Loucy (cell line): ENCODE measurements at regions not wholly inside any gene's neighbourhood (a gene's known extent, or its start where the extent isn't known, plus 50 kb on each side); places are given as distances from the start of the nearest gene placed in this dataset.
"Not testable (repeated sequence)": the region's sequence is repeated elsewhere in the genome, so short reads cannot be mapped to it uniquely, and the experiment has no call there.

Experiments
- H2AFZ ChIP-seq: fragments of 200-600 bp; sonication (generic); 2 replicates; pipeline ENCODE4 v1.6.0; 2016; ENCODE audit warnings: antibody characterized with exemption, mild to moderate bottlenecking, low read length, moderate library complexity
- H3F3A ChIP-seq: fragments of 200-600 bp; 2 replicates; pipeline ENCODE4 v1.6.0; 2016; ENCODE audit warnings: antibody characterized with exemption, low read depth, mild to moderate bottlenecking
- H3K27me3 ChIP-seq: fragments of 200-600 bp; sonication (generic); 2 replicates; pipeline ENCODE4 v1.6.1; 2014; ENCODE audit warnings: low read length, mild to moderate bottlenecking; ENCODE audit not compliant: insufficient read depth, poor library complexity, severe bottlenecking
- H3K36me3 ChIP-seq: fragments of 200-600 bp; sonication (generic); 2 replicates; pipeline ENCODE4 v1.6.1; 2016; ENCODE audit warnings: low read length; ENCODE audit not compliant: insufficient read depth
- H3K4me1 ChIP-seq: fragments of 200-600 bp; sonication (generic); 2 replicates; pipeline ENCODE4 v1.5.1; 2014; ENCODE audit warnings: low read length, mild to moderate bottlenecking; ENCODE audit not compliant: insufficient read depth, poor library complexity, severe bottlenecking
- H3K4me2 ChIP-seq: fragments of 200-600 bp; sonication (generic); 2 replicates; pipeline ENCODE4 v1.6.0; 2014; ENCODE audit warnings: antibody characterized with exemption, low read length, low read depth, mild to moderate bottlenecking; ENCODE audit not compliant: poor library complexity, severe bottlenecking
- H3K4me3 ChIP-seq: fragments of 200-600 bp; sonication (generic); 2 replicates; pipeline ENCODE4 v1.5.1; 2014; ENCODE audit warnings: low read length, mild to moderate bottlenecking, mixed read lengths; ENCODE audit not compliant: poor library complexity, severe bottlenecking
- H3K79me2 ChIP-seq: fragments of 200-600 bp; sonication (generic); 2 replicates; pipeline ENCODE4 v1.6.1; 2014; ENCODE audit warnings: low read length; ENCODE audit not compliant: insufficient read depth
- H3K9ac ChIP-seq: fragments of 200-600 bp; sonication (generic); 2 replicates; pipeline ENCODE4 v1.6.0; 2014; ENCODE audit warnings: mild to moderate bottlenecking, low read depth, low read length, moderate library complexity; ENCODE audit not compliant: poor library complexity, severe bottlenecking
- H3K9me2 ChIP-seq: fragments of 200-600 bp; sonication (generic); replicated peaks from 2 replicates; pipeline ENCODE4 v1.6.1; 2016; ENCODE audit warnings: low read depth, low read length, mixed read lengths
- H3K9me3 ChIP-seq: fragments of 200-600 bp; sonication (generic); 2 replicates; pipeline ENCODE4 v1.6.1; 2014; ENCODE audit warnings: mild to moderate bottlenecking, antibody characterized with exemption, low read length, low read depth; ENCODE audit not compliant: insufficient read depth
- H4K20me1 ChIP-seq: fragments of 200-600 bp; sonication (generic); 2 replicates; pipeline ENCODE4 v1.6.0; 2014; ENCODE audit warnings: antibody characterized with exemption, low read length, mild to moderate bottlenecking; ENCODE audit not compliant: insufficient read depth, poor library complexity, severe bottlenecking
- CTCF ChIP-seq: fragments of 200-600 bp; sonication (generic); conservative IDR thresholded peaks from 2 replicates; pipeline ENCODE4 v1.5.1; 2014; ENCODE audit warnings: mild to moderate bottlenecking, antibody characterized with exemption, low read length
- EZH2phosphoT487 ChIP-seq: fragments of 200-600 bp; IDR thresholded peaks from 2 replicates; pipeline ENCODE4 v1.6.1; 2018; ENCODE audit warnings: antibody characterized with exemption, mild to moderate bottlenecking, moderate library complexity, borderline replicate concordance

GRCh38 chr1:79896140-79896539 lies 889.6 kb upstream of the ADGRL4 start:
- no peaks in the 10 kb centered on the region for H3F3A ChIP-seq
- TF ChIP-seq CTCF, result no peak
- no peak for TF ChIP-seq EZH2phosphoT487

GRCh38 chr1:79895573-79895972 lies 889.0 kb upstream of the ADGRL4 start:
- no peak overlapping the region for H3K4me2 ChIP-seq
- H3K4me1 ChIP-seq, result no peaks in the 10 kb centered on the region
- TF ChIP-seq EZH2phosphoT487 (no peak), CTCF (no peak)
- H4K20me1 ChIP-seq, result no peaks in the 10 kb centered on the region
- H3K4me3 ChIP-seq, result no peak overlapping the region
- no peaks in the 10 kb centered on the region for H3K36me3 ChIP-seq
- no peaks in the 10 kb centered on the region for H3K27me3 ChIP-seq
- no peak overlapping the region for H3K9ac ChIP-seq
- H3K9me2 ChIP-seq, result no peaks in the 10 kb centered on the region
- no peak overlapping the region for H2AFZ ChIP-seq
- H3K9me3 ChIP-seq, result no peaks in the 10 kb centered on the region
- H3F3A ChIP-seq, result no peaks in the 10 kb centered on the region
- H3K79me2 ChIP-seq, result no peaks in the 10 kb centered on the region

More at GRCh38 chr1:79896140-79896539, 889.6 kb upstream of the ADGRL4 start:
- Histone ChIP-seq H3K9me2 (no peaks in the 10 kb centered on the region), H2AFZ (no peak overlapping the region), H3K27me3 (no peaks in the 10 kb centered on the region), H4K20me1 (no peaks in the 10 kb centered on the region), H3K9me3 (no peaks in the 10 kb centered on the region), H3K4me3 (no peak overlapping the region), H3K4me1 (no peaks in the 10 kb centered on the region), H3K79me2 (no peaks in the 10 kb centered on the region), H3K4me2 (no peak overlapping the region), H3K9ac (no peak overlapping the region), H3K36me3 (no peaks in the 10 kb centered on the region)

GRCh38 chr1:79894129-79894528 lies 887.6 kb upstream of the ADGRL4 start:
- not testable (repeated sequence) for H3K9me2 ChIP-seq, H3K27me3 ChIP-seq, H3K9me3 ChIP-seq, H4K20me1 ChIP-seq, H3K36me3 ChIP-seq, H2AFZ ChIP-seq, H3K79me2 ChIP-seq, H3K4me3 ChIP-seq, H3K4me2 ChIP-seq, H3K9ac ChIP-seq, H3F3A ChIP-seq, H3K4me1 ChIP-seq

- H3K9me3 ChIP-seq, result no peaks in the 10 kb centered on the region
Observed at GRCh38 chr1:79887059-79887458, 880.5 kb upstream of the ADGRL4 start.

More at GRCh38 chr1:79887059-79887458, 880.5 kb upstream of the ADGRL4 start:
- no peaks in the 10 kb centered on the region for H3K79me2 ChIP-seq
- no peak overlapping the region for H3K4me3 ChIP-seq
- no peak overlapping the region for H2AFZ ChIP-seq
- no peak overlapping the region for H3K9ac ChIP-seq
- H3K4me2 ChIP-seq, result no peak overlapping the region
- no peaks in the 10 kb centered on the region for H3K36me3 ChIP-seq
- H3K27me3 ChIP-seq, result no peaks in the 10 kb centered on the region
- TF ChIP-seq CTCF (no peak), EZH2phosphoT487 (no peak)
- no peaks in the 10 kb centered on the region for H4K20me1 ChIP-seq
- H3K4me1 ChIP-seq, result no peaks in the 10 kb centered on the region
- H3K9me2 ChIP-seq, result no peaks in the 10 kb centered on the region
- H3F3A ChIP-seq, result no peaks in the 10 kb centered on the region
